RWPE2 (cell line): ENCODE measurements at regions not wholly inside any gene's neighbourhood (a gene's known extent, or its start where the extent isn't known, plus 50 kb on each side); places are given as distances from the start of the nearest gene placed in this dataset.

Experiments
- ATAC-seq: fragments of 200-7000 bp; cut with Tn5 transposase; 3 replicates; pipeline ENCODE4 v1.9.1; 2021; ENCODE audit warnings: low read depth
- DNase-seq: peaks from one replicate; pipeline ENCODE4 v3.0.0-alpha.2; 2020; ENCODE audit warnings: low spot score
- H3K27ac ChIP-seq: fragments of 450-650 bp; 2 replicates; pipeline ENCODE4 v1.5.1; 2017; ENCODE audit warnings: mild to moderate bottlenecking; ENCODE audit not compliant: poor library complexity, severe bottlenecking
- H3K27me3 ChIP-seq: fragments of 250-450 bp; sonication (Bioruptor Pico); 2 replicates; pipeline ENCODE4 v1.5.1; 2021; ENCODE audit warnings: mild to moderate bottlenecking, moderate library complexity; ENCODE audit not compliant: insufficient read depth, poor library complexity, severe bottlenecking
- H3K36me3 ChIP-seq: fragments of 250-450 bp; sonication (Bioruptor Pico); 2 replicates; pipeline ENCODE4 v1.5.1; 2020; ENCODE audit warnings: low read depth, mild to moderate bottlenecking, moderate library complexity
- H3K4me1 ChIP-seq: fragments of 250-450 bp; sonication (Bioruptor Pico); 2 replicates; pipeline ENCODE4 v1.5.1; 2021; ENCODE audit warnings: mild to moderate bottlenecking, moderate library complexity; ENCODE audit not compliant: insufficient read depth, poor library complexity, severe bottlenecking
- H3K4me3 ChIP-seq: fragments of 250-450 bp; sonication (Bioruptor Pico); 2 replicates; pipeline ENCODE4 v1.5.1; 2021; ENCODE audit warnings: mild to moderate bottlenecking, moderate library complexity; ENCODE audit not compliant: severe bottlenecking
- H3K9me3 ChIP-seq: fragments of 250-450 bp; sonication (Bioruptor Pico); 2 replicates; pipeline ENCODE4 v1.5.1; 2021; ENCODE audit warnings: mild to moderate bottlenecking, moderate library complexity; ENCODE audit not compliant: severe bottlenecking
- CTCF ChIP-seq: fragments of 450-650 bp; IDR thresholded peaks from one replicate; pipeline ENCODE4 v1.5.1; 2017; ENCODE audit warnings: mild to moderate bottlenecking, moderate library complexity; ENCODE audit not compliant: poor library complexity, severe bottlenecking

GRCh38 chr5:105587963-105588662 lies 2025.5 kb upstream of the NUDT12 start:
- H3K27ac ChIP-seq, result no peak overlapping the region
- ATAC-seq, result no peak

GRCh38 chr5:105581988-105582690 lies 2019.5 kb upstream of the NUDT12 start:
- TF ChIP-seq CTCF, result no peak
- ATAC-seq, result no peak
- Histone ChIP-seq H3K27ac (no peak overlapping the region), H3K27me3 (no peaks in the 10 kb centered on the region), H3K4me3 (no peak overlapping the region), H3K36me3 (no peaks in the 10 kb centered on the region), H3K4me1 (no peaks in the 10 kb centered on the region), H3K9me3 (no peaks in the 10 kb centered on the region)
- DNase-seq, result no peak

More at GRCh38 chr5:105587963-105588662, 2025.5 kb upstream of the NUDT12 start:
- H3K27me3 ChIP-seq, result no peaks in the 10 kb centered on the region
- H3K9me3 ChIP-seq, result no peaks in the 10 kb centered on the region
- H3K36me3 ChIP-seq, result no peaks in the 10 kb centered on the region
- no peak for DNase-seq
- H3K4me3 ChIP-seq, result no peak overlapping the region
- no peak for TF ChIP-seq CTCF
- no peaks in the 10 kb centered on the region for H3K4me1 ChIP-seq

GRCh38 chr5:105573575-105573974 lies 2011.0 kb upstream of the NUDT12 start:
- Histone ChIP-seq H3K27ac (no peak overlapping the region), H3K4me1 (no peaks in the 10 kb centered on the region), H3K36me3 (no peaks in the 10 kb centered on the region), H3K9me3 (no peaks in the 10 kb centered on the region), H3K4me3 (no peak overlapping the region), H3K27me3 (no peaks in the 10 kb centered on the region)
- no peak for DNase-seq
- ATAC-seq, result peak; percentile 51; the same call in 1 of the 3 replicates
- no peak for TF ChIP-seq CTCF

GRCh38 chr5:105565531-105565930 lies 2002.9 kb upstream of the NUDT12 start:
- ATAC-seq, result no peak
- Histone ChIP-seq H3K27ac (no peak overlapping the region), H3K4me3 (no peak overlapping the region), H3K27me3 (no peaks in the 10 kb centered on the region), H3K4me1 (no peaks in the 10 kb centered on the region), H3K9me3 (peaks cover 2% of the 10 kb centered on the region), H3K36me3 (no peaks in the 10 kb centered on the region)
- no peak for TF ChIP-seq CTCF
- no peak for DNase-seq

- H3K27me3 ChIP-seq, result no peaks in the 10 kb centered on the region
- ATAC-seq (no peak), DNase-seq (no peak)
- no peaks in the 10 kb centered on the region for H3K36me3 ChIP-seq
- TF ChIP-seq CTCF, result no peak
- no peaks in the 10 kb centered on the region for H3K4me1 ChIP-seq
- H3K9me3 ChIP-seq, result peaks cover 2% of the 10 kb centered on the region
- H3K27ac ChIP-seq, result no peak overlapping the region
- no peak overlapping the region for H3K4me3 ChIP-seq
These were observed 2001.3 kb upstream of the NUDT12 start for GRCh38 chr5:105563842-105564241.
